ENCODE measurements at regions not wholly inside any gene's neighbourhood (a gene's known extent, or its start where the extent isn't known, plus 50 kb on each side); places are given as distances from the start of the nearest gene placed in this dataset.

DNA sequence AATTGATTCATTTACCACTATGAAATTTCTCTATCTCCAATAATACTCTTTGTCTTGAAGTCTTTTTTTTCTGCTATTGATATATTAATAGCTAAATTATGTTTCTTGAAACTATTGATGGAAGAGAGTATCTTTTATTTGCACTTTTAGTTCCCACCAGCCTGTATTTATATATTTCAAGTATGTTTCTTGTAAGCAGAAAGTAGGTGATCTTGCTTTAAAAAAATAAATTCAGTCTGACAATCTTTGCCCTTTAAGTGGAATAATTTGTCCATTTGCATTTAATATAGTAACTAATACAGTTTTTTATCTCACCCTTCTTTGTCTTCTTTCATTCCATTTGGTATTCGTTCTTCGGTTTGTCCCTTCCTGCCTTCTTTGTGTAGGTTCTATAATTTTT is 790.5 kb downstream of the MCTP2 start:
- TF ChIP-seq, protein P1, sequence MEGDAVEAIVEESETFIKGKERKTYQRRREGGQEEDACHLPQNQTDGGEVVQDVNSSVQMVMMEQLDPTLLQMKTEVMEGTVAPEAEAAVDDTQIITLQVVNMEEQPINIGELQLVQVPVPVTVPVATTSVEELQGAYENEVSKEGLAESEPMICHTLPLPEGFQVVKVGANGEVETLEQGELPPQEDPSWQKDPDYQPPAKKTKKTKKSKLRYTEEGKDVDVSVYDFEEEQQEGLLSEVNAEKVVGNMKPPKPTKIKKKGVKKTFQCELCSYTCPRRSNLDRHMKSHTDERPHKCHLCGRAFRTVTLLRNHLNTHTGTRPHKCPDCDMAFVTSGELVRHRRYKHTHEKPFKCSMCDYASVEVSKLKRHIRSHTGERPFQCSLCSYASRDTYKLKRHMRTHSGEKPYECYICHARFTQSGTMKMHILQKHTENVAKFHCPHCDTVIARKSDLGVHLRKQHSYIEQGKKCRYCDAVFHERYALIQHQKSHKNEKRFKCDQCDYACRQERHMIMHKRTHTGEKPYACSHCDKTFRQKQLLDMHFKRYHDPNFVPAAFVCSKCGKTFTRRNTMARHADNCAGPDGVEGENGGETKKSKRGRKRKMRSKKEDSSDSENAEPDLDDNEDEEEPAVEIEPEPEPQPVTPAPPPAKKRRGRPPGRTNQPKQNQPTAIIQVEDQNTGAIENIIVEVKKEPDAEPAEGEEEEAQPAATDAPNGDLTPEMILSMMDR (IDR thresholded peaks at IDR 0.05; ENCODE audit: low read depth, low read length), result no peak
- no peak for DNase-seq (ENCODE audit: low read depth in 1 of 2, low spot score in 1 of 2)
- H3K9me3 ChIP-seq (ENCODE audit: low read depth), result no peaks in the 10 kb centered on the region
- H3K36me3 ChIP-seq, result no peaks in the 10 kb centered on the region
- no peaks in the 10 kb centered on the region for H3K27me3 ChIP-seq
- peaks cover 15% of the 10 kb centered on the region for H3K4me1 ChIP-seq (ENCODE audit: low read depth)
- no peak overlapping the region for H3K27ac ChIP-seq
- H3K4me3 ChIP-seq, result no peak overlapping the region

DNA sequence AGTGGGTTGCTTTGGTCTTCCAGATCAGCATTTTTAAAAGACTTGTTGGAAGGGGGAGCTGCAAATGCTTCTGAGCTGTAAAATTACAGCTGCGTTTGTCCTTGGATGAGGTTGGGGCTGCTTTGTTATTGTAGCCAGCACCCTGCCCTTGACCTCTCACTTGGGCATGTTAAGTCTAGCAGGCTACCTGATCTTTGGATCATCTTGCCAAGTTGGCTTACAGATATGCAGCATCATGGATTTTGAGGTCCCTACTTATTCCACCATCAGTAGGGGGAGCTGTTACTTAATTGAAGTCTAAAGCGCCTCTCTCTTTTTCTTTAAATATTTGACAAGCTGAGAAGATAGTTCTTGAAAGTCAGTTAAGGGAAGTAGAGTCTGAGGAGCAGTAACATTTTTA is 793.0 kb downstream of the MCTP2 start:
- Histone ChIP-seq H3K9me3 (ENCODE audit: low read depth) (no peaks in the 10 kb centered on the region), H3K36me3 (no peaks in the 10 kb centered on the region), H3K27me3 (no peaks in the 10 kb centered on the region), H3K27ac (no peak overlapping the region), H3K4me3 (no peak overlapping the region), H3K4me1 (ENCODE audit: low read depth) (no peaks in the 10 kb centered on the region)
- TF ChIP-seq, protein P1 (IDR thresholded peaks at IDR 0.05; ENCODE audit: low read depth, low read length), result peak; percentile 62
- DNase-seq (ENCODE audit: low read depth in 1 of 2, low spot score in 1 of 2), result peak; percentile 49 to 58

GRCh38 chr15:95025924-95026728 is 794.8 kb downstream of the MCTP2 start:
- H3K4me1 ChIP-seq (ENCODE audit: low read depth), result no peaks in the 10 kb centered on the region
- no peaks in the 10 kb centered on the region for H3K9me3 ChIP-seq (ENCODE audit: low read depth)
- H3K36me3 ChIP-seq, result no peaks in the 10 kb centered on the region
- TF ChIP-seq, protein P1 (IDR thresholded peaks at IDR 0.05; ENCODE audit: low read depth, low read length), result peak; percentile 73
- H3K27ac ChIP-seq, result no peak overlapping the region
- no peak overlapping the region for H3K4me3 ChIP-seq
- DNase-seq (ENCODE audit: low read depth in 1 of 2, low spot score in 1 of 2), result peak; percentile 64 to 77
- H3K27me3 ChIP-seq, result no peaks in the 10 kb centered on the region

GRCh38 chr15:95027981-95028380 is 796.6 kb downstream of the MCTP2 start:
- TF ChIP-seq, protein P1 (IDR thresholded peaks at IDR 0.05; ENCODE audit: low read depth, low read length), result no peak
- no peak for DNase-seq (ENCODE audit: low read depth in 1 of 2, low spot score in 1 of 2)
- Histone ChIP-seq H3K4me3 (no peak overlapping the region), H3K9me3 (ENCODE audit: low read depth) (no peaks in the 10 kb centered on the region), H3K4me1 (ENCODE audit: low read depth) (no peaks in the 10 kb centered on the region), H3K36me3 (no peaks in the 10 kb centered on the region), H3K27ac (no peak overlapping the region), H3K27me3 (no peaks in the 10 kb centered on the region)

DNA sequence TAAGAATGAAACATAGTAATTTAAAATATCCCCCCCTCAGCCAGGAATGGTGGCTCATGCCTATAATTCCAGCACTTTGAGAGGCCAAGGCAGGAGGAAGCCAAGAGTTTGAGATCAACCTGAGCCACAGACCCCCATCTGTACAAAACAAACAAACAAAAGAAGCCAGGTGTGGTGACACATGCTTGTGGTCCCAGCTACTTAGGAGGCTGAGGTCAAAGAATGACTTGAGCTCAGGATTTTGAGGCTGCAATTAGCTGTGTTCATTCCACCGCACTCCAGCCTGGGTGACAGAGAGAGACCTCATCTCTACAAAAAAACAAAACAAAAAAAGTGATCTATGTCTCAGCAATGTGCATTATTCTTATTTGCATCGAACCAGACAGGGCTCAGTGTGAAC is 800.8 kb downstream of the MCTP2 start:
- no peaks in the 10 kb centered on the region for H3K36me3 ChIP-seq
- no peaks in the 10 kb centered on the region for H3K4me1 ChIP-seq (ENCODE audit: low read depth)
- no peaks in the 10 kb centered on the region for H3K27me3 ChIP-seq
- H3K27ac ChIP-seq, result no peak overlapping the region
- no peaks in the 10 kb centered on the region for H3K9me3 ChIP-seq (ENCODE audit: low read depth)
- DNase-seq (ENCODE audit: low read depth in 1 of 2, low spot score in 1 of 2), result no peak
- no peak overlapping the region for H3K4me3 ChIP-seq
- TF ChIP-seq, protein P1 (IDR thresholded peaks at IDR 0.05; ENCODE audit: low read depth, low read length), result no peak

Data from cardiac muscle cell (in vitro differentiated cells and primary cell).